HUDEP-2 (cell line): ENCODE measurements at regions not wholly inside any gene's neighbourhood (a gene's known extent, or its start where the extent isn't known, plus 50 kb on each side); places are given as distances from the start of the nearest gene placed in this dataset.
"Not testable (repeated sequence)": the region's sequence is repeated elsewhere in the genome, so short reads cannot be mapped to it uniquely, and the experiment has no call there.

Experiments used
- DNase-seq, 76 experiments: peaks; one replicate each; lab custom pipeline; 2025; ENCODE audit not compliant: unreplicated experiment in 76 of 76; lab: John Stamatoyannopoulos, UW

- DNase-seq: no peak
Observed at GRCh38 chr14:101076451-101077198, 173.1 kb upstream of the RTL1 start.

DNA sequence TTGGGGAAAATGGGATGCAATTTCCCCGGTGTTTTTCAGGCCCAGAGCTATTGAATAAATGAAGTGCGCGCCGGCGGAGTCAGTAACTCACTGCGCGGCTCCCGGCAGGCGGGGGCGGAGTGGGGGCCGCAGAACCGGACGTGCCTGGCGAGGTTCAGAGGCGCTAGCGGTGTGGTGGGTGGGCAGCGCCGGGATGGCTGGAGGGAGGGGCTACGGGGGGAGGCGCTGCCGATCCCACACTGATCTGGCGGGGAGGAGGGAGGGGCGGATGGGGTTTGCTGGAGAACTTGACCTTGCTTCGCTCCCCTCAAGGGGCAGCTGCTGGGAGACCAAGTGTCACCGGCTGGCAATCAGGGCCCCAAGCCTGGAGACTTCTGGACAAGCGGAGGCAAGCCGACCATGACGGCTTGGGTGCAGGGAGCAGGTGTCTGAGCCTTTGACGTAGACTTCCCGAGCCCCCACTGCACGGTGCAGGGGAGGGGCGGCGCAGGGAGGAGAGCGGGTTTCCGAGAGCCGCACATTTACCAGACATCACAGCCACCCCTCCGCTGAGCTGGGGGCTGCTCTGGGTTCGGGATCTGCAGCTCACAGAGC lies 174.1 kb upstream of the RTL1 start:
- DNase-seq: no peak

DNA sequence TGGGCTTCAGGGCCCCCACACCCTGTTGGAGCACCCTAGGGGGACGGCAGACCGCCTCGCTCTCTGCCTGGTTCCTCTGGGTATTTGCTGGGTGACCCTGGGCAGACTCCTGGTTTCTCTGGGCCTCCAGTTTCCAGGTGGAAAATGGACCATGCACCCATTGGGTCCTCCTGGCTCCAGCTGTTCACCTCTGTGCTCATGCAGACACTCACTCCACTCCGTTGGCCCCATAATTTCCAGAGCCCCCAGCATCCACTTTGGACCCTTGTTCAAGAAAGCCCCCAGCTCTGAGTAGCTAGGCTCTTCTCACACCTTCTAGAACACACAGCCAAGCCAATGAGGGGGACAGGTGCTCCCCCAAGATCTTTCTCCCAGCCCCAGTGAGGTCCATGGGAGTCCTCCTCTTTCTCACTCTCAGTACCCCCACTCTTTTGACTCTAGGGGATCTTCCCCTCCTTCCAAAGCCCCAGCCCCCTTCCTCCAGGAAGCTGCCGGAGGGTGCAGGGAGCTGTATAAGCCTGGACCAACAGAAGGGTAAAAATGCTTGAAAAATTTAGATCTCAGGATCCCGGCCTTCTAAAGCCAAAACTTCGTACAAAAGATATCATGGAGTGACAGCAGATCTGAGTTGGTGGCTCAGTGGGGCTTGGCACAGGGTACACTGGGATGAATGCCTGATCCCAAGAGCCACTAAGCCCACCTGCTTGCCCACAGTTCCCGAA lies 174.8 kb upstream of the RTL1 start:
- DNase-seq: no peak

- no peak for DNase-seq
Observed at GRCh38 chr14:101078892-101079221, 175.3 kb upstream of the RTL1 start.

GRCh38 chr14:101080922-101081593 lies 177.5 kb upstream of the RTL1 start:
- DNase-seq: no peak

DNA sequence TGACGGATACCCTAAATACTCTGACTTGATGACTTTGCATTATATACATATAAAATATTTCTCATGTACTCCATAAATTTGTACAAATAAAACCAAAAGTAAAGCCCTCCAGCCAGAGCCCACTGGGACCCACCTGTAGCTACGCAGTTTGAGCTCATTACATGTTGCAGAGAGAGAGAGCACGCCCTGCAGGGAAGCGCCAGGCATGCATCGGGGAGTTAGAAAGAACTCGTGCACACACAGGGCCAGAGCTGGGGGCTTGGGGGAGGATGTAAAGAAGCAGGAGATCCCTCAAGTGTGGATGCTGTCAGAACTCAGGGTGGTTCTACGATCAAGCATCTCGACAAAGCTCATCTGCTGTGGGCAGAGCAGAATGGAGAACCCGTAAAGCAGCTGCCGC lies 178.5 kb upstream of the RTL1 start:
- DNase-seq: no peak

DNA sequence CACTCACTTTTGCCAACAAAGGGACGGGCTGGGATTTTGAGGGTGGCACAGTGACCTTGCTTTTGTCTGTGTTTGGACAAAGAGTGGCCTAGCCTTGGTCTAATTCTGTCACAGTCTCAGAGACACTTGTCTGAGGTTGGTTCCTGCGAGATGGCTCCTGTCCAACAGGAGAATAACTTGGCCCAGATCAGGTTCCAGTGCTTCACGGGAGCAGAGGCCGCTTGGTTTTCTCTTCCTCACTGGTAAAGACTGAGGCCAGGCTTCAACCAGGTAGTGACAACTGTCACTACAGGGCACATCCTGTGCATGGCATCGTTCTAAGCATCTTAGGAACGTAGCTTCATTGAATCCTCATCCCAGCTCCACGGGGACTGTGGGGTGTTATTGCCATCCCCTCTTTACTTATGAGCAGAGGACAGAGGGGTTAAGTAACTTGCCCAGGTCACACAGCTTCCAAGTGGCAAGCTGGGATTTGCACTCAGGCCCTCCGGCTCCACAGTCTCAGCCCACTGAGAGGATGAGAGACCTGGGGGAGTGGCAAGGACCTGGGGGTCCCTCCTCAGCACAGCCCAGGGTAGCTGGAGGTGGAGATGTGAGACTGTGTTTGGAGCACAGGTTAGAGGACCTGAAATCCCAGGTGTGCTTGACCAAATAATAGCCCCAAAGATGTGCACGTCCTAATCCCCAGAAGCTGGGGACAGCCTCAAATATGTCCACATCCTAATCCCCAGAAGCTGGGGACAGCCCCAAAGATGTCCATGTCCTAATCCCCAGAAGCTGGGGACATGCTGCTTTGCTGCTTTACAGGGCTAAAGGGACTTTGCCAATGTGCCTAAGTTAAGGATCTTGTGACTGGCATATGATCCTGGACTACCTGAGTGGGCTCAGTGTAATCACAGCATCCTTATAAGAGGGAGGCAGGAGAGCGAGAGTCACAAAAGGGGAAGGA lies 179.2 kb upstream of the RTL1 start:
- no peak for DNase-seq

- peak in 3 of 76 experiments; percentile 5 to 7 (median 7) for DNase-seq
Observed at GRCh38 chr14:101083564-101084435, 180.3 kb upstream of the RTL1 start.

DNA sequence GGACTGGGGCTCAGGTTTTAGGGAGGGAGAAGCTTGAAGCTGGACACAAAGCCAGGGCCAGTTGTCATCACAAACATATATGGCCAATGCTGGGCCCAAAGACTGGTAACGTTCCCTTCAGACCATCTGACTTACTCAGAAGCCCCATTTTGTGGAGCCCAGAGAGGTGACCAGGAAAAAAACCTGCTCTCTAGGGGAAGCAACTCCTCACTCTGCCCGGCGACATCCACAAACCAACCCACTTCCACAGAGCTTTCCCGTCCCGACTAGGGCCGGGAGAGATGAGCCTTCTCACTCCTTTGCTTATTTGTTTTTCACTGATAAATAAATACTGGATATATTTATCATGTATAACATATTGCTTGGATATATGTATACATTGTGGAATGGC lies 180.9 kb upstream of the RTL1 start:
- DNase-seq: no peak

GRCh38 chr14:101086926-101087325 lies 183.4 kb upstream of the RTL1 start:
- DNase-seq: no peak

- DNase-seq: no peak
Observed at GRCh38 chr14:101087614-101088394, 184.3 kb upstream of the RTL1 start.

DNA sequence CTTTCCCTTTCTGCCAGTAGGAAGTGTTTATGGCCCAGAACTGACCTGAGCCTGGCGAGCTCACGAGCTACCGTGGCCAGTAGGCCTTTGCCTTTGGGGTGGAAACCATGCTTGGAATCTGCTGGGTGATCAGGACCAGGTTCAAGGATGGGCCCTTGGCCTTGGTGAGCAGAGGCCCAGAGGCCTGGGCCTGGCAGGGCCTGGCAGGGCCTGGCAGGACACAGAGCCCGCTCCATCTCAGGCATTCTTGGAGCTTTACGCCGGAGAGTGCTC lies 184.8 kb upstream of the RTL1 start:
- no peak for DNase-seq

DNA sequence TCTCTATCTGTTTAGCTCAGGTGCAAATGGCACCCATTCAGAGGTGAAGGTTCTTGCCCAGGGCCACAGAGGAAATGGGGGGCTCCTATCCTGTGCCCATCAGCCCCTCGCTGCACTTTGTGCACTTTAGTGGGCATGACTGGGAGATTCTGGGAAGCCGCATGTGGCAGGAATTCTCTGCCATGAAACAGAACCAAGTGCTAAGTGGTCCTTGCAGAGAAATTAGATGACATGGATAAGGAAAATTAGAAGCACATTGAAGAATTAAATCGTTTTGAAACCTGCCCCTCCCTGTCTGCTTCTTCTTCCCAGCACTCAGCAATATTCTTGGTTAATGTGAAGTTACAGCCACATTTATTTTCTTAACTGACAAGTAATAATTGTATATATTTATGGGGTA lies 185.2 kb upstream of the RTL1 start:
- no peak for DNase-seq

DNA sequence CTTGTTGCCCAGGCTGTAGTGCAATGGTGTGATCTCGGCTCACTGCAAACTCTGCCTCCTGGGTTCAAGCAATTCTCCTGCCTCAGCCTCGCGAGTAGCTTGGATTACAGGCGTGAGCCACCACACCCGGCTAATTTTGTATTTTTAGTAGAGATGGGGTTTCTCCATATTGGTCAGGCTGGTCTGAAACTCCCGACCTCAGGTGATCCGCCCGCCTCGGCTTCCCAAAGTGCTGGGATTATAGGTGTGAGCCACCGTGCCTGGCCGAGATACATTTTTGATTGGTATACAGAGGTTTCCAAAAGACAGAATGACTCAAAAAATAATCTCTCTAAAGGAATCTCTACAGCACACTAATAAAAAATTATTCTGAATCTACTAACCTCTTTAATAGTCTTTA lies 187.0 kb upstream of the RTL1 start:
- not testable (repeated sequence) for DNase-seq

DNA sequence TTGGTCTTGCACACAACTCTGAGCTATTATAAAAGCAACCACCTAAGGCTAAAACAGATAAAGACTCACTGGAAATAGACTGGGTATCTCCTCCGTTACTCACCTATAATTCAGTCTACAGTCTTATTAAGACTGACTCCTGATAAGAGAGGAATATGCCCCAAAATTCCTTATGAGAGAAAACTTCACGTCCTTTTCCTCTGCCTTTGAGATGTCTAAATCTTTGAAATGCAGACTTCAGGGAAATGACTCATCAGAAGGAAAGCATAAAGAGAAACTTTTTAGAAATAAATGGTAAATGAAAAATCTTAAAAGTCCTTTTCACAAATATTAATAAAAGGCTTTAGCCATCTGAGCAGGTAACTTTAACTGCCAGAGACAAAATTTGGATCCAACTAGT lies 187.5 kb upstream of the RTL1 start:
- DNase-seq: no peak

DNA sequence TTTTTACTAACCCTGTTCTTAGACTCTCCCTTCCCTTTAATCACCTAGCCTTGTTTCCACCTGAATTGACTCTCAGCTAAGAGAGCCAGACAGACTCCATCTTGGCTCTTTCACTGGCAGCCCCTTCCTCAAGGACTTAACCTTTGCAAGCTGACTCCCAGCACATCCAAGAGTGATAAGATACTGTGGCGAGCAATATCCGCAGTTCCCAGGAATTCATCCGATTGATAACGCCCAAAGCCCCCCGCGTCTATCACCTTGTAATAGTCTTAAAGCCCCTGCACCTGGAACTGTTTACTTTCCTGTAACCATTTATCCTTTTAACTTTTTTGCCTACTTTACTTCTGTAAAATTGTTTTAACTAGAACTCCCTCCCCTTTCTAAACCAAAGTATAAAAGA lies 191.4 kb upstream of the RTL1 start:
- DNase-seq: not testable (repeated sequence)

DNA sequence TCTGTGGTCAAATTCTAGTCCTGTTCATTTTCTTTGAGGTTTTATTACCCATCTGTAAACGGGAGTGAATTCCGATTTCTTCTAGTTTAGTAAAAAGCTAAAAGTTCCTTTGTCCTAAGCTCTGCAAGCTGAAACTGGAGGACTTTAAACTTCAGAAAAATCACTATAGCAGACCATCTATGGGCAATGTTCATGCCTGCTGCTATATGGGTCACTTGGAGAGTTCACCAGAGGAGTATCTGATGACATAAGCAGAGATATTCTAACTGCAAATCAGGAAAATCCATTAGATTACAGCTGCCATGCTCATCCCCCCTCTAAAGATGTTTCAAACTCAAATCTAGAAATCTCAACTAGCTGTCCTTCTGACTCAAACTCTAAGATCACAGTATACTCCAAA lies 193.0 kb upstream of the RTL1 start:
- no peak for DNase-seq

- DNase-seq: peak in 3 of 76 experiments; percentile 2 to 4 (median 3)
Observed at GRCh38 chr14:101097109-101097793, 193.7 kb upstream of the RTL1 start.
